ENCODE measurements at regions not wholly inside any gene's neighbourhood (a gene's known extent, or its start where the extent isn't known, plus 50 kb on each side); places are given as distances from the start of the nearest gene placed in this dataset.
"Not testable (repeated sequence)": the region's sequence is repeated elsewhere in the genome, so short reads cannot be mapped to it uniquely, and the experiment has no call there.

DNA sequence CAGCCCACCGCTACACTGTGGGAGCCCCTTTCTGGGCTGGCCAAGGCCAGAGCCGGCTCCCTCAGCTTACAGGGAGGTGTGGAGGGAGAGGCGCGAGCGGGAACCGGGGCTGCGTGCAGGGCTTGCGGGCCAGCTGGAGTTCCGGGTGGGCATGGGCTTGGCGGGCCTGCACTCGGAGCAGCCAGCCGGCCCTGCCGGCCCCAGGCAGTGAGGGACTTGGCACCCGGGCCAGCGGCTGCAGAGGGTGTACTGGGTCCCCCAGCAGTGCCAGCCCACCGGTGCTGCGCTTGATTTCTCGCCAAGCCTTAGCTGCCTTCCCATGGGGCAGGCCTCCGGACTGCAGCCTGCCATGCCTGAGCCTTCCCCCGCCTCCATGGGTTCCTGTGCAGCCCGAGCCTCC is 306.2 kb downstream of the PPP4R3C start:
- DNase-seq (ENCODE audit: low spot score) = not testable (repeated sequence)

DNA sequence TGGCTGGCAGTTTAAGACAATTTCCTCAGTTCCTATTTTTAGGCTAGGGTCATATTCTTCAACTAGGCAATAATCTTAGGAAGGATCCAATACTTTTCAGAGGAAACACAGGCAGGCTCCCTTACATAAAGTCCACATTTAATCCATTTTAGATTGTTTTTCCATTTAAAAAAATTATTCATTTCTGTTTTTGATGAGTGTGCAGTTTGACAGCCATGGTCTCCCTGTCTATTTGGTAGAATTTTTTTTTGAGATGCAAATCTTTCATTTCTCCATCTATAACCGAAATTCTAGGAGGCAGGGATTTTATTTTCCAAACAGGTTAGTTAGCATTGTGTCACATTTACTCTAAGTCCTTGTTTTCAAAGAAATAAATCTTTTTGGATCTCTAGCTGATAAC is 326.8 kb downstream of the PPP4R3C start:
- no peak for DNase-seq (ENCODE audit: low spot score)

DNA sequence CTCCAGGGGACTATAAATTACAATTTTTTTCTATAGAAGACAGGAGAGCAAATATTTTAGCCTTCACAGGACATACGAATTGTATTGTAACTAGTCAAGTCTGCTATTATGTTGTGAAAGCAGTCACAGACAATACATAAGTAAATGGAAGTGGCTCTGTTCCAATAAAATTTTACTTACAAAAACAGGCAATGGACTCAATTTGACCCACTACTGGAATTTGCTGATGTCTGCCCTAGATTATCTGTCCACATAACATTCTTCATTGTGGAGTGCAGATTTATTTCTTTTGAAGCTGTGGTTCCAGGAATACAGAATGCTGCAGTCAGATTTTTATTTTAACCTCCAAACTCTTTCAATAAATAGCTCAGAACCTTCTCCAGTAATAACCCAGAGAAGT is 330.3 kb downstream of the PPP4R3C start:
- DNase-seq (ENCODE audit: low spot score) = no peak

DNA sequence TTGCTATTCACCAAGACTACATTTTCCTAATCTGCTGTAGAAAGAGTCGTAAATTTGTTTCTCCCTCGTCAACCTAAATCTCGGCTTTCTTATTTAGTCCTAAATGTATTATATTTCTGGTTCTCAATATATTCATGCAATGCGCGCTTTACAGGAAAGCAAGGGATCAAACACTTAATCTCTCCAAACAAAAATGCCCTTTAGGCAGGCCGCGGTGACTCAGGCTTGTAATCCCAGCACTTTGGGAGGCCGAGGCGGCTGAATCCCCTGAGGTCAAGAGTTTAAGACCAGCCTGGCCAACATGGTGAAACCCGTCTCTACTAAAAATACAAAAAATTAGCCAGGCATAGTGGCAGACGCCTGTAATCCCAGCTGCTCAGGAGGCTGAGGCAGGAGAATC is 376.0 kb downstream of the PPP4R3C start:
- DNase-seq (ENCODE audit: low spot score) = not testable (repeated sequence)

DNA sequence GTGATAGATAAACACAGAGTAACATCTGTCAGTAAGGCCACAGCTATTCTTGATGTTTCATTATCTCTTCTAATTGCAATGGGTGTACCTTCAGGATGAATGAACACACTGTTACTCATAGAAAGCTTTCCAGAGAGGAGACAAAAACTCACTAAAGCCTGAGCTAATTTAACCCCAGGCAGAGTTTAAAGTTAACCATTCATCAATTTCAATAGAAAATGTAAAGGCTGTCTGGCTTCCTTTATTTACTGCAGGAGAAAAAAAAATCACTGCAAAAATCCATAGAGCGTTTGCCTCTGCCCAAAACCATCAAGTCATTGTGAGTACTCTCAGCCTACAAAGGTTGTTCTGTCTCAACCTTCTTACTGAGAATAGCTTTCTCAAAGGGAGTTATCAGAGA is 376.9 kb downstream of the PPP4R3C start:
- DNase-seq (ENCODE audit: low spot score) = no peak

DNA sequence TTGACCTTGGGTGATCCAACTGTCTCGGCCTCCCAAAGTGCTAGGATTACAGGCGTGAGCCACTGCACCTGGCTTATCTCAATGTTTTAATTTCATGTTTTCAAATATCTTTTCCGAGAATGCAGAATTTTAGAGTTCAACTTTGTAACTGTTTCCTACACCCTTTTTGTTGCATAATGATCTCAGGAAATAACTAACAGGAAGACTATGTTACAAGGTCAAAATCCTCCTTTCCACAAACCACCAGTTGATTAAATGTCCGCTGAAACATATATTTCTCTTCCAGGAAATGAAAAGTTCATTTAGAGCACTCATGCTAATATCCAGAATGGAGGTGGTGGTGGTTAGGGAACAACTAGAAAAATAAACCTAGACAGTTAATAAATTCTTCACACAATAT is 377.8 kb downstream of the PPP4R3C start:
- no peak for DNase-seq (ENCODE audit: low spot score)

DNA sequence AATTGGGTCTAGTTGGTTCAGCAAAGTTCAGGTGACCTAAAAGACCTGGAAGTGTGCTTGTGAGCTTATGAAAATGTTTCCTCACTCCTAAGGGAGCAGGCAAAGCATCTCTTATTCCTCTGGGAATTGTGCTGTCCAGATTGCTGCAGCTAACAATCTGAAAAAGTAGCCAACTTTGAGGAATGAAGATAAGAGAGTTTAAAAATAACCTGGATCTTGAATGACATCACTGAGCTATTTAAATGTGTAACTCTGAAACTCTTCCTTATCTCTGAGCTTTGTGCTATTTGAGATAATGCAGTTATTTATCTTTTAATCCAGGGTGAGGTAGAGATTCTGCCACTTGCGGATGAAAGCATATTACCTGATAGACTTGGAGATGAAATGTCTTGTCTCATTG is 384.8 kb downstream of the PPP4R3C start:
- no peak for DNase-seq (ENCODE audit: low spot score)

DNA sequence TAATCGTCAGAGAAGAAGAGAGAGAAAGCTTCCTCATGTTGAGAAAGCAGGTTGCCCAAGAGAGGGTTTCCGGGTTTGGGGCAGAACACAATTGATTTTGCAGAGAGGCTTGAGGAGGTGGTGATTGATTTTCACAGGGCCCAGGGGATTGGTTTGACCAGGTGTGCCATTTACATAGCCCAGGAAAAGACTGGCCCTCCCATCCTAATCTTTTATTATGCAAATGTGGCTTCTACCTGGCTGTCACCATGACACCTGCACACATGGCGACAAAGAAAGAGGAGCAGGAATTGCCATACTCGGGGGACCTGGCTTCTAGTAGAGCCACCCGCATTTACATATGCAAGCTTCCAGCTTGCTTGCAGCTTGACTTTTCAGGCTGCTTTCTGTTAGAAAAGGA is 405.3 kb downstream of the PPP4R3C start:
- no peak for DNase-seq (ENCODE audit: low spot score)

DNA sequence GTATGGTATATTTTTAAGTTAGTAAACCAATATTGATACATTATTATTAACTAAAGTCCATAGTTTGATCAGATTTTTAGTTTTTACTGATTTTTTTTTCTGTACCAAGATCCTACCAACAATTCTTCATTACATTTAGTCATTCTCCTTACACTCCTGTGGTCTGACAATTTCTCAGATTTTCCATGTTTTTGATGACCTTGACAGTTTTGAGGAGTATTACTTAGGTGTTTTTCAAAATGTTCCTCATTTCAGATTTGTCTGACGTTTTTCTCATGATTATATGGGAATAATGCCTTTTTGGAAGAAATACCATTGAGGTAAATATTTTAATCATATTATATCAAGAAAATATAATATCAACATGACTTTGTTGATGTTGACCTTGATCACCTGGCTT is 423.8 kb downstream of the PPP4R3C start:
- no peak for DNase-seq (ENCODE audit: low spot score)

DNA sequence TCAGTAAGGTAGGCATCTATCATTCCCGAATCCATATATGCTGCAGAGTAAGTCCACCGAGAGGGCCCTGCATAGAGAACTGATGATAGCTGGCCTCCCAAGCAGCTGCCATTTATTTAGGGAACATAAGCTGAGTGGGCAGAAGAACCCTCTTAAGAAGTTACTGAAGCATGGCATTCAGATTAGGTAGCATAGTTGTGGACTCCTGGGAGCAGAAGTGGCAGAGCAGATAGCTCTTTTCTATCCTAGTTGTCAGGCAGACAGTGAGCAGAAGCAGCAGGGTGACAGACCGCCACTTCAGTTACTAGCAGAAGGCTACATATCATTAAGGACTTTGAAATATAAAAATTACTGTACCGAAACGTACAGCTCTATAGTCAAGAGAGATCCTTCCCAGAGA is 454.7 kb downstream of the PPP4R3C start:
- DNase-seq (ENCODE audit: low spot score) = no peak

DNA sequence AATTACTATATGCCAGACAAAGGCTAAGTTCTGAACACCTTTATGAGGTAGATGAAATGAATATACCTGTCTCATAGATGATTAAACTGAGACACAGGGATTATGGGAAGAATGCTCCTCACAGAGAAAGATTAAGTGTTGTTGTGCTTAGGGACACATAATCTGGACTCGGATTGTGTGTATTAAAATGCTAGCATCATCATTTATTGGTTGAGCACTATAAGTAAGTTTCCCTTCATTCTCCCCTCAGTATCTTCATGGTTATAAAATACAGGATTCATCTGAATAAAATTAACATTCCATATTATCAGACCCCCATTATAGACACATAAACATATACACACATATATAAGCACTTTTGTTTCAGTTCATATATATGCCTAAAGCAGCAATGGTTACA is 463.5 kb downstream of the PPP4R3C start:
- no peak for DNase-seq (ENCODE audit: low spot score)

DNA sequence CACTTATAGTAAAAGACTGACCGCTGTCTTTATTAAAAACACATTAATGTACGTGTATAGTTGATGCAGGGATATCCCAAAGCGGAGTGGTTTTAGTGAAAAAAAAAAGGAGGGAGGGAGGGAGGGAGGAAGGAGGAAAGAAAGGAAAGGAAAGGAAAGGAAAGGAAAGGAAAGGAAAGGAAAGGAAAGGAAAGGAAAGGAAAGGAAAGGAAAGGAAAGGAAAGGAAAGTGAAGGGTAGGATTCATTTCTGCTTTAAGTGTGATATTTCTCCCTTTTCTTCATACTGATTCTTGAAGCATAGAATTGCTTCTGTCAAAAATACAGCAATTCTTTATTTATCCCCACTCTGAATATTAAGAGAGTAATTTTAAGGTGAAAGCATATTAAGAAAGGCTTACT is 504.9 kb downstream of the PPP4R3C start:
- no peak for DNase-seq (ENCODE audit: low spot score)

DNA sequence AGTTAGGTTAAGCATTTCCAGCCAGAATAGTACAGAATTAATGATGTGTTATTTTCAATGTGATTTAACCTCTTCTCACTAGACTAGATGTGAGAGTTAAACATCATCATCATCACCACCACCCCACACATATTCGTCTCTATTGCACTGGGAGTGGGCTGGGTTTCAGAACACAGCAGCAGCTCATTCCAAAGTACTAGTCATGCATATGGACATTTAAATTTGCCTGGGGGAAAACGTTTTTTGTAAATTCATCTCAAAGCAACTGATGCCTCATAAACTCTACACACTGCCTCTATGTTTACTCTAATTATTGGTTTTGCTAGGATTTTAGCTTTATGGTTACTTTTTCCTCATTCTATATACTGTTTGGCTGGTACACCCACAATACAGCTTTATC is 509.1 kb downstream of the PPP4R3C start:
- DNase-seq (ENCODE audit: low spot score) = no peak

DNA sequence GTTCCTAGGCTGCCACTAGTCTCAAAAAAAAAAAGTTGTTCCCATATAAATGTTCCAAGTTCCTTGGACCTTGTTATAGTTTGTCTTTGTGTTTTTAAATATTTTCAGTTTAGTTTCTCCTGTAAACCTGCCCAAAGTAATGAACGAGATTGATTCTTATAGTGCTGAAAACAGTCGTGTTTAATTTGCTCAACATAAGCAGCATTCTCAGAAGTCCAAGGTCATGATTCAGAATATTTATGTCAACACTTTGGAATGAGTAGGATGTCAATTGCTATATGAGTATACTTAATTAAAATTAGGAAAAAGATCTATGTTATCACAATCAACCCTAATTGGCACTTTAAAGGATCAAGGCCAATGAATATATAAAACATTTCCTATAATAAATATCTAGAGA is 510.9 kb downstream of the PPP4R3C start:
- no peak for DNase-seq (ENCODE audit: low spot score)

DNA sequence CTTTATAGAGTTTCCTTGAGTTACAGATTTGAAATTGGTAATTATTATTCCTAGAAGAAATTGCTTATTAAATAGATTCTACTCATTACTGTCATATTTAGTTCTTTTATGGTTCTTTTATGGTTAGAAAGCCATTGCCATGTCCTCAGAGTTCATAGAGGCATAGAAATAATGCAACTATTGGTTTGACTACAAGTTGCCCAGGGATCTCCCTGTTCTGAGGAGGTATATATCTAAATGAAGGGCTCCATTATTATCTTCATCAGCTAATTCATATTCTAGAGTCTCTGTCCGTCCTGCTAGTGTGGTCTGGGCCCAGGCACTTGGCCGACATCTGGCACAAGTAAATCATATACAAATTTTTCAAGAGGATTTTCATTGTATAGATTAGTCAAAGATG is 535.7 kb downstream of the PPP4R3C start:
- DNase-seq (ENCODE audit: low spot score) = no peak

DNA sequence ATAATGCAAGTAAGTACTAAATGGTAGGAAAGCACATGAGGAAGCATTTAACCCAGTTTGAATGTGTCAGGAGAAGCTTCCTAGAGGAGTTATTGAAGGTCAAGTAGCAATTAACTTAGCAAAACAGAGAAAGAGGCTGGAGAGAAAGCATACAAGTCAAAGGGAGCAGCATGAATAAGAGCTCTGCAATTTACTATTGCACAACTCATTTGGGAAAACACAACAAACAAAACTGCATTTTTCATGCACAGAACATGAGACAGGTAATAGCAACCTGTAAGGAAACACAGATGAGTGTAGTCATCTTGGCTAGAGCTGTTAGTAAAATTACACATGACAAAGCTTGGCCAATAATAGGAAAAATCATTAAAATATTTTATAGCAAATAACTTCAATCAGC is 538.1 kb downstream of the PPP4R3C start:
- no peak for DNase-seq (ENCODE audit: low spot score)

DNA sequence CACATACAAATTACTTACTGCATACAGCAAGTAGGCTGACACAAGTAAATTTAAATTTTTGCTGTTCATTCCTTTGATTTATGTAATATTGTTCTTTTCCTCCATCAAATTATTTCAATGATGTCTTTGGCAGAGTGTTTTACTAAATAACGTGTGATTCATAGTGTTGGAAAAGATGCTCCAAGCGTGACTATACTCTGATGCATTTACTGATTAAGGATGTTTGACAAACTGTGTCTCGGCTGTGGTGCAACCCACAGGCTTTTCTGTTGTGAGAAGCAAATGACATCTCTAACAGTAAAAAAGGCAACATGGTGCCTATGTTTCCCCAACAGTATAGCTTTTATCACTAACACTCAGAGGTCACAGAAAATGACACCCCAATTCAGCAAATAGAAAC is 540.9 kb downstream of the PPP4R3C start:
- no peak for DNase-seq (ENCODE audit: low spot score)

DNA sequence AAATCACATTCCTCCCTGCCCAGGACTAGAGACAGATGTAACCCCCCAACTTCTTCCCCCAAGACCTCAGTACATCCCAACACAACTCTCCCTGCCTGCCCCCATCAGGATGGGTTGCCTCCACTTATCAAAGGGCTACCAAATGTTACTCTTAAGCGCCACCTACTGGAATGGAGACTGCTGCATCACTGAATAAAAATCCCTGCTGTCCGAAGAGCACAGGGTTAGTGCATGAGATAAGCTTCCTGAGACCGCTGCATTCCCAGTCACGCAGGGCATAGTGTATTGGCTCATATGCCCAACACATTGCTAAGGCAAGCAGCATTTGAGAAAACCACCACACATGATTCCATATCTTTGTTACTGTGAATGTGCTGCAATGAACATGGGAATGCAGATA is 544.5 kb downstream of the PPP4R3C start:
- DNase-seq (ENCODE audit: low spot score) = peak; percentile 35

DNA sequence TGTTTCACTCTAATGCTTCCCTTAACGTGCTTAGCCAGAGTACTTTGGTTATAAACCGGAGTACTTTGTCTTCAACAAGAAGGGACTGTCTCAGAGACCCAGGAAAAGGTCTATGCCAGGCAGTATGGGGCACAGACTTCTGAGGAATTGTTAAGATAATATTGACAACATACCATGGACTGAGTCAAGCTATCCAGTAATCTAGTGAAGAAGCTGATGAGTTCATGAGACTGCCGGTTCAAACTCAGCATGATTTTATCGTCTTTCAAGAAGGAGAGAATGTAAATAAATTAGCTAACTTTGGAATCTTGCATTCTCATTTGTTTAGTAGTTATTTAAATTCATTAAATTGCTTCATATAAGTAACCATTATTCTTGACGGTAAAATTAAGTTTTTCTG is 546.1 kb downstream of the PPP4R3C start:
- no peak for DNase-seq (ENCODE audit: low spot score)

DNA sequence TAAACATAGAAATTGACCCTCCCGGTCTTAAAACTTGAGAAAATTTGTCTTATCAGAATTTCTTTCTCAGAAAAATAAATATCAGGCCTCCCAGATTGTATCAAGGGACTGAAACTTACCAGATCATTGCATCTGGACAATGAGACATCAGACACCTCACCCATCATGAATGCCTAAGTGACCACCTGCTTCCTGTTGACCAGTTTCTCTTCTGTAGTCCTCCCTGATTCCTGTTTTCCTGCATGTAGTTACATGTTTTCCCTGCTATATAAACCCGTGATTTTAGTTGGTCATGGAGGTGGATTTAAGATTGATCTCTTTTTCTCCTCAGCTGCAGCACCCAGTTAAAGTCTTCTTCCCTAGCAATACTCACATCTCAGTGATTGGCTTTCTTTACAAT is 548.1 kb downstream of the PPP4R3C start:
- peak; percentile 45 for DNase-seq (ENCODE audit: low spot score)

DNA sequence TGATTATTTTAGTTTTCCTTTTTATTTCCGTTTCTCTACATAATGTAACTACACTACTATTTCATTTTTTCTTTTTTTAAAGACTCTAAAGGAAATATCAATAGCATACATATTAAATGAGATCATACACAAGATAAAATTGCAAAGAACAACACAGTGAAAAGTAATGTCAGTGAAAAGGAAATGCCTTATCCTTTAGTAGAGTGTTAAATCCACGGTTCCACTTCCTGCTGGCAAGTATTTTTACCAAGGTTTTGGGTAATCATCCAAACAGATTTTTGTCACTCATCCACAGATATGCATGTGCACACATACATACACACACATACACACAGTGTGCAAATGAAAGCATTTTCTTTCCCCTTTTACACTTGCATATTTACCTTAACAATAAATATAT is 548.9 kb downstream of the PPP4R3C start:
- peak; percentile 18 for DNase-seq (ENCODE audit: low spot score)

DNA sequence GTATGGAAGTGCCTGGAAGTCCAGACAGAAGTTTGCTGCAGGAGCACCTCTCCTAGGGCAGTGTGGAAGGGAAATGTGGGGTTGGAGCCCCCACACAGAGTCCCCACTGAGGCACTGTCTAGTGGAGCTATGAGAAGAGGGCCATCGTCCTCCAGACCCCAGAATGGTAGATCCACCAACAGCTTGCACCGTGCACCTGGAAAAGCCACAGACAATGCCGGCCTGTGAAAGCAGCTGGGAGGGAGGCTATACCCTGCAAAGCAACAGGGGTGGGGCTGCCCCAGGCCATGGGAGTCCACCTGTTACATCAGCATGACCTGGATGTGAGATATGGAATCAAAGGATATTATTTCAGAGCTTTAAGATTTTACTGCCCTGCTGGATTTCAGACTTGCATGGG is 551.4 kb downstream of the PPP4R3C start:
- DNase-seq (ENCODE audit: low spot score) = not testable (repeated sequence)

DNA sequence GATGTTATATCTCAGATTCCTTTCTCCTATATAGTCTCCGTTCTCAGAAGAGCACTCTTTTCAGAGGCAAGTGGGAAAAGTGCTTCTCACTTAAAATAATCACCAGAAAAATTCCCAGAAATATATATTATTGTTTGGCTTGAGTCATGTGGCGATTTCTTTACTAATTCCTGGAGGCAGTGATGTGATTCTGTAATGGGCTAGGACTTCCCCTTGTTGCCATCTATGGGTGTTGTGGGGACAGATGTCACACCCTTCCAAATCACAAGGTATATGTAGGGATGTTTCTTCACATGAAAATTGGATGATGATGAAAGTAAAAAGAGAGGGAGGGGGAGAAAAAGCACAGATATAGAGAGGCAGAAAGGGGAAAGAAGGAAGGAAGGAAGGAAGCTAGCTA is 553.4 kb downstream of the PPP4R3C start:
- no peak for DNase-seq (ENCODE audit: low spot score)

DNA sequence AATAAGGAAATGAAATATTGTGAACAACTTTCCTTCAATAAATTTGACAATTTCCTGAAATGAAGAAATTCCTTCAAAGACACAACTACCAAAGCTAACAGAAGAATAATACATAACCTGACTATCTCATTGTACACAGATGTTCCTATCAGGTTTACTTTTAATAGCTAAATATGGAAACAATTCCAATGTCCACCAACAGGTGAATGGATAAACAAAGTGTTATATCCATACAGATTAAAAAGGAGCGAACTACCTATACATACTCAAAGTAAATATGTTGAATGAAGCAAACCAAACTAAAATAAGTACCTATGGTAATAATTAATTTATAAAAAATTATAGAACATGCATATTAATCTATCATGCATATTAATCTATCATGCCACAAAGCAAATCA is 554.9 kb downstream of the PPP4R3C start:
- DNase-seq (ENCODE audit: low spot score) = no peak

DNA sequence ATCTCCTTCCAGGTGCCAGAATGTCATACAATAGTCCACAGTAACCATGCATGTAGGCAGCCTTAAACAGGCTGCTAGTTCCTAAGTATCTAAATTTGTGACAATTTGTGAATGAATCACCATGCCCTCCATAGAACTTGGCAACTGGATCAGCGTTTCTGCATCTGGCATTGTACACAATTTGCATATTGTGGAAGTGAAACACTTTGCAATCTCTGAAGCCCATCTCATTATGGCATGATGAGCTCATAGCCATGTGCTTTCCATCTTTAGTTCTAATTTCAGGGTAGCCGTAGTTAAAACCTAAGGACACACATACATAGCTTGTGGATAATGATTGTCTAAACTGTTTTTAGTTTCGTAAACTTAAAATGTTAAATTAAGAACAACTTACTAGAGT is 573.6 kb downstream of the PPP4R3C start:
- no peak for DNase-seq (ENCODE audit: low spot score)
